HepG2 (cell line): ENCODE measurements at regions not wholly inside any gene's neighbourhood (a gene's known extent, or its start where the extent isn't known, plus 50 kb on each side); places are given as distances from the start of the nearest gene placed in this dataset.

Source experiments
- GATA4 ChIP-seq: sonication (generic); IDR thresholded peaks from 2 replicates; pipeline ENCODE4 v1.6.1; 2016; ENCODE audit warnings: antibody characterized with exemption, low read depth, borderline replicate concordance
- HNRNPK ChIP-seq: fragments of 200-400 bp; formaldehyde crosslinking; IDR thresholded peaks from 2 replicates; pipeline ENCODE4 v1.6.1; 2018; ENCODE audit warnings: low read length, low read depth, moderate library complexity, mild to moderate bottlenecking; ENCODE audit not compliant: poor library complexity, severe bottlenecking
- MXD4 ChIP-seq: IDR thresholded peaks from 2 replicates; pipeline ENCODE4 v1.6.1; 2016; ENCODE audit warnings: mild to moderate bottlenecking, missing biosample characterization, missing genetic modification reagents
- ZBTB40 ChIP-seq, 2 experiments: fragments of 450-650 bp in 1 of 2; sonication (generic) in 1 of 2; formaldehyde crosslinking in 1 of 2; IDR thresholded peaks; 2 replicates each; pipeline versions ENCODE4 v1.6.1 to v1.8.0; 2016 to 2022; ENCODE audit warnings: antibody characterized with exemption in 1 of 2, mild to moderate bottlenecking in 1 of 2, missing genetic modification reagents in 1 of 2
- ZIK1 ChIP-seq: sonication (generic); formaldehyde crosslinking; IDR thresholded peaks from 2 replicates; pipeline ENCODE4 v1.5.0; 2020; ENCODE audit warnings: mild to moderate bottlenecking, low read depth, missing genetic modification reagents, borderline replicate concordance
- ZNF275 ChIP-seq: sonication (generic); formaldehyde crosslinking; IDR thresholded peaks from 2 replicates; pipeline ENCODE4 v1.8.0; 2022; ENCODE audit warnings: missing genetic modification reagents, mild to moderate bottlenecking, inconsistent platforms, borderline replicate concordance
- ZNF281 ChIP-seq: sonication (generic); formaldehyde crosslinking; IDR thresholded peaks from 2 replicates; pipeline ENCODE4 v1.4.0; 2020; ENCODE audit warnings: missing genetic modification reagents, borderline replicate concordance
- ZNF746 ChIP-seq: sonication (generic); formaldehyde crosslinking; IDR thresholded peaks from 2 replicates; pipeline ENCODE4 v1.8.0; 2022; ENCODE audit warnings: mild to moderate bottlenecking, missing genetic modification reagents
- ZSCAN5A ChIP-seq: sonication (generic); formaldehyde crosslinking; IDR thresholded peaks from 2 replicates; pipeline ENCODE4 v1.8.0; 2022; ENCODE audit warnings: mild to moderate bottlenecking, missing genetic modification reagents, borderline replicate concordance

- no peak for TF ChIP-seq ZBTB40 (IDR thresholded peaks at IDR 0.05)
- no peak for TF ChIP-seq ZBTB40 (CRISPR knock-in tag; IDR thresholded peaks at IDR 0.05)
- no peak for TF ChIP-seq HNRNPK
- TF ChIP-seq GATA4, result no peak
- TF ChIP-seq MXD4, result no peak
- TF ChIP-seq ZNF281 (CRISPR knock-in tag), result no peak
- no peak for TF ChIP-seq ZNF275 (CRISPR knock-in tag)
- TF ChIP-seq ZSCAN5A (CRISPR knock-in tag), result no peak
- TF ChIP-seq ZIK1 (CRISPR knock-in tag), result no peak
- TF ChIP-seq ZNF746 (CRISPR knock-in tag), result no peak
These were observed 232.6 kb downstream of the BAMBI start (continued) for GRCh38 chr10:28909875-28910274.
